Type B pancreatic cell (in vitro differentiated cells): ENCODE measurements at regions not wholly inside any gene's neighbourhood (a gene's known extent, or its start where the extent isn't known, plus 50 kb on each side); places are given as distances from the start of the nearest gene placed in this dataset.
"Not testable (repeated sequence)": the region's sequence is repeated elsewhere in the genome, so short reads cannot be mapped to it uniquely, and the experiment has no call there.

Source experiments
- DNase-seq: peaks from one replicate; pipeline ENCODE4 v3.0.0; 2021; ENCODE audit warnings: mixed read lengths; ENCODE audit not compliant: unreplicated experiment; ENCODE audit errors: extremely low spot score
- H3K27ac Mint-ChIP-seq: 2 replicates; pipeline ENCODE4 v1.8.0; 2021; ENCODE audit warnings: mild to moderate bottlenecking, mixed read lengths
- H3K27me3 Mint-ChIP-seq: 2 replicates; pipeline ENCODE4 v1.8.0; 2021; ENCODE audit warnings: mixed read lengths
- H3K36me3 Mint-ChIP-seq: 2 replicates; pipeline ENCODE4 v1.8.0; 2021; ENCODE audit warnings: mixed read lengths
- H3K4me1 Mint-ChIP-seq: one replicate; pipeline ENCODE4 v1.8.0; 2021; ENCODE audit warnings: mixed read lengths; ENCODE audit not compliant: unreplicated experiment
- H3K4me3 Mint-ChIP-seq: 2 replicates; pipeline ENCODE4 v1.8.0; 2021; ENCODE audit warnings: mild to moderate bottlenecking, mixed read lengths
- H3K9me3 Mint-ChIP-seq: 2 replicates; pipeline ENCODE4 v1.8.0; 2021; ENCODE audit warnings: mixed read lengths
- TF ChIP-seq, protein P1 (sequence below): fragments of 200-600 bp; sonication (generic); conservative IDR thresholded peaks from 2 replicates; pipeline ENCODE4 v1.5.0; 2021; ENCODE audit warnings: antibody characterized with exemption, mild to moderate bottlenecking

DNA sequence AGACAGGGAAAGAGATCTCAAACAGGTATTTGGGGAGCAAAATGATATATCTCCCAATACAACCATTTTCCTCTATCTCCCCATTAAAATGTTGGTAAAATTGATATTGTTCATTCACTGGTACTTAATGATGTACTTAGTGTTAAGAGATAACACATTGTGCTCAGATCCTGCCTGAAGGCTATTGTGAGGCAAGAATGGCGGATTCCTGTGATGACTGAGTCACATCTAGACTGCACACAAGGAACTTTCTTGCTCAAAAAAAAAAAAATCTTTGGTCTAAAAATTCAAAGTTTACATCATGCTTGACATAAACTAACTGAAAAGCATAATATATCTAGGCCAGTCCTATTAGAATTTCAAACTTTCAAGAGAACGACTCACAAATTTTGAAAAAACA is 171.1 kb upstream of the TTC14 start:
- H3K27me3 Mint-ChIP-seq = no peaks in the 10 kb centered on the region
- H3K27ac Mint-ChIP-seq = no peak overlapping the region
- TF ChIP-seq, protein P1, sequence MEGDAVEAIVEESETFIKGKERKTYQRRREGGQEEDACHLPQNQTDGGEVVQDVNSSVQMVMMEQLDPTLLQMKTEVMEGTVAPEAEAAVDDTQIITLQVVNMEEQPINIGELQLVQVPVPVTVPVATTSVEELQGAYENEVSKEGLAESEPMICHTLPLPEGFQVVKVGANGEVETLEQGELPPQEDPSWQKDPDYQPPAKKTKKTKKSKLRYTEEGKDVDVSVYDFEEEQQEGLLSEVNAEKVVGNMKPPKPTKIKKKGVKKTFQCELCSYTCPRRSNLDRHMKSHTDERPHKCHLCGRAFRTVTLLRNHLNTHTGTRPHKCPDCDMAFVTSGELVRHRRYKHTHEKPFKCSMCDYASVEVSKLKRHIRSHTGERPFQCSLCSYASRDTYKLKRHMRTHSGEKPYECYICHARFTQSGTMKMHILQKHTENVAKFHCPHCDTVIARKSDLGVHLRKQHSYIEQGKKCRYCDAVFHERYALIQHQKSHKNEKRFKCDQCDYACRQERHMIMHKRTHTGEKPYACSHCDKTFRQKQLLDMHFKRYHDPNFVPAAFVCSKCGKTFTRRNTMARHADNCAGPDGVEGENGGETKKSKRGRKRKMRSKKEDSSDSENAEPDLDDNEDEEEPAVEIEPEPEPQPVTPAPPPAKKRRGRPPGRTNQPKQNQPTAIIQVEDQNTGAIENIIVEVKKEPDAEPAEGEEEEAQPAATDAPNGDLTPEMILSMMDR = no peak
- no peak for DNase-seq
- peaks cover 4% of the 10 kb centered on the region for H3K9me3 Mint-ChIP-seq
- no peak overlapping the region for H3K4me3 Mint-ChIP-seq
- no peaks in the 10 kb centered on the region for H3K36me3 Mint-ChIP-seq
- H3K4me1 Mint-ChIP-seq = no peaks in the 10 kb centered on the region

DNA sequence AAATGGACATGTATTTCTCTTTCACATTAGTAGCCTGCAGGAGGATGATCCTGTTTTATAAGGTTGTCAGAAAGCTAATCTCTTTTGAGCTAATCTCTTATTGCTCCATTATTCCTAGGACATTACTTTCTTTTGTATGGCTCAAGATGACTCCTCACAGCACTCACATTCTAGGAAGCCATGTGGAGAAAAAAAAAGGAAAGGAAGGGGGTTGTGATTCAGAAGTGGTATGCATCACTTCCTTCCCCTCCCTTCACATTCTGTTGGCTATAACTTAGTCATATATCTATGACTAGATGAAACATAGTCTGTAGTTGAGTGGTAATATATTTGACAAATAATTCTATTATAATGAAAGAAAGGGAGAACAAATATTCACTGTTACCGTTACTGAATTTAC is 168.8 kb upstream of the TTC14 start:
- TF ChIP-seq, protein P1 = no peak
- Mint-ChIP-seq H3K27me3 (no peaks in the 10 kb centered on the region), H3K4me1 (no peaks in the 10 kb centered on the region), H3K36me3 (no peaks in the 10 kb centered on the region), H3K4me3 (no peak overlapping the region), H3K27ac (no peak overlapping the region), H3K9me3 (peaks cover 4% of the 10 kb centered on the region)
- no peak for DNase-seq

DNA sequence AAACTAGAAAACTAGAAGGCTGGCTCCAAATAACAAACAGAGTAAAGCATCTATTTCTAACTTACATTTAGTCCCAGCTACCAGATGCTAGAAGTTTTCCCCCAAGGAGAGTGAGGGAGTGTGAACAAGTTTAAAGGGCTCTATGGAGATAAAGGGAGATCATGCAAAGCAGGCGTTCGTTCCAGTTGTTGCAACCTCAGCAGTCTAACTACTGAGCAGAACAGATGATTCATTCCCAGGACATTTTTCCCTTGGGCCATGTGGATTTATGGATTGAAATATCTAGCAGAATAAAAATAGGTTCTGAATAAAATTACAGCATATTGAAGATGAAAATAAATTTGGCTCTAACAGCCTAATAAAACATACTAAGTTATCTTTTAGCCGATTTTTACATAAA is 154.8 kb upstream of the TTC14 start:
- H3K4me3 Mint-ChIP-seq = no peak overlapping the region
- TF ChIP-seq, protein P1 = no peak

DNA sequence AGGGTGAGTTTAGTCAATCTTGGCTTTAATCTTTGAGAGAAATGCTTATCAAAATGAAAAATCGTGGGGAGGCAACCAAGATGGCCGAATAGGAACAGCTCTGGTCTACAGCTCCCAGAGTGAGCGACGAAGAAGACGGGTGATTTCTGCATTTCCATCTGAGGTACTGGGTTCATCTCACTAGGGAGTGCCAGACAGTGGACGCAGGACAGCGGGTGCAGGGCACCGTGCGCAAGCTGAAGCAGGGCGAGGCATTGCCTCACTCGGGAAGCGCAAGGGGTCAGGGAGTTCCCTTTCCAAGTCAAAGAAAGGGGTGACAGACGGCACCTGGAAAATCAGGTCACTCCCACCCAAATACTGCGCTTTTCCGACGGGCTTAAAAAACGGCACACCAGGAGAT is 153.6 kb upstream of the TTC14 start:
- H3K27me3 Mint-ChIP-seq, H3K4me1 Mint-ChIP-seq: not testable (repeated sequence)

More for the DNA sequence above, 154.8 kb upstream of the TTC14 start:
- Mint-ChIP-seq H3K27me3 (no peaks in the 10 kb centered on the region), H3K9me3 (no peaks in the 10 kb centered on the region), H3K36me3 (no peaks in the 10 kb centered on the region), H3K4me1 (no peaks in the 10 kb centered on the region), H3K27ac (no peak overlapping the region)
- DNase-seq = no peak

DNA sequence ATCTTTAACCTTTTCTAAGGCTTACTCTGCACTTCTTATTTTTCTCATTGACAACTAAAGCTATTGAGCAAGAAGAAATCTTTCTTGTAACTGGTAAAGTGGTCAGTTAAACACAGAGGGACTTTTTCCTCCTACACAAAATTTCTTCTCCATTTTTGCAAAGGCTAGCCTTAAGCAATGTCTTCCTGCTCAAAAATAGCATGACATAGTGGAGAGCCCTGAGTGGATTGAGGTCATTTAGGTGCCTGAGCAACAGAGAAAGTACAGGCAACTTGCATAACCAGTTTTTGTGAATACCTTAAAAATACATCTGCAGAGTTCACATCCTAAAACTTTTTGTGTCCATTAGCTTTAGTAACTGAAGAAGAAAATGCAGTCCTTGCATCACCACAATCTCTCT is 144.7 kb upstream of the TTC14 start:
- TF ChIP-seq, protein P1 = no peak
- H3K9me3 Mint-ChIP-seq = no peaks in the 10 kb centered on the region
- H3K36me3 Mint-ChIP-seq = no peaks in the 10 kb centered on the region
- H3K4me1 Mint-ChIP-seq = no peaks in the 10 kb centered on the region
- H3K4me3 Mint-ChIP-seq = no peak overlapping the region
- DNase-seq = no peak
- H3K27ac Mint-ChIP-seq = peak overlapping the region; percentile 29
- no peaks in the 10 kb centered on the region for H3K27me3 Mint-ChIP-seq

More for the DNA sequence above, 153.6 kb upstream of the TTC14 start:
- H3K4me3 Mint-ChIP-seq, DNase-seq, H3K36me3 Mint-ChIP-seq, H3K27ac Mint-ChIP-seq, H3K9me3 Mint-ChIP-seq: not testable (repeated sequence)

DNA sequence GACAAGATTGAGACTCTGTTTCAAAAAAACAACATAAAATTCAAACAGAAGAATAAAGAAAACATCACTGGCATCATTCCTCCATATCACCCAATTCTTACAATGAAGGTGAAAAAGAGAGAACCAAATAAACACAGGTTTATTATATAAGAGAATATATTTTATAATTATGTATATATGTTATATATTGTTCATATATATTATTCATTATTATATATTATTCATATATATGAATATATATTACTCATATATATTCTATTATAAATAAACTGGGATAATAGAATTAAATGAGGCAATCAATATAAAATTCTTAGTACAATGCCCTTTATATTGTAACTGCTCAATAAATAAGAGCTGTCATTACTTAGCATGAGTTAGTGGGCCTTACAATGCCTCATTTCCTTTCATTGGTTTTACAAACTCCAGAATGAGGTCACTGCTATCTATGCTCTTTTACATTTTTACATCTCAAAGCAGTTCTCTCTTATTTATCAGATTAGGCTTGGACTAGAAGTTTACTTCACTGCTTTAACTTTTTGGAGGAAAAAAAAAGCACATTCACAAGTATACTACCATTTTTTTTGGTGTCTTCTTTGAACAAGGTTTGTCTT is 135.5 kb upstream of the TTC14 start:
- no peak for DNase-seq
- H3K9me3 Mint-ChIP-seq = no peaks in the 10 kb centered on the region
- TF ChIP-seq, protein P1 = no peak
- H3K36me3 Mint-ChIP-seq = no peaks in the 10 kb centered on the region
- no peak overlapping the region for H3K27ac Mint-ChIP-seq
- no peaks in the 10 kb centered on the region for H3K4me1 Mint-ChIP-seq
- H3K4me3 Mint-ChIP-seq = no peak overlapping the region
- no peaks in the 10 kb centered on the region for H3K27me3 Mint-ChIP-seq
